Keratinocyte (primary cell): ENCODE measurements at regions not wholly inside any gene's neighbourhood (a gene's known extent, or its start where the extent isn't known, plus 50 kb on each side); places are given as distances from the start of the nearest gene placed in this dataset.

Source experiments
- CTCF ChIP-seq, 3 experiments: IDR thresholded peaks in 1 of 3; conservative IDR thresholded peaks in 1 of 3; optimal IDR thresholded peaks in 1 of 3; 2 replicates in 2 of 3; 3 replicates in 1 of 3; pipeline versions ENCODE3 to v1.5.1; 2011; ENCODE audit warnings: low read length in 3 of 3, mild to moderate bottlenecking in 3 of 3, moderate library complexity in 2 of 3, control low read depth in 1 of 3, inconsistent platforms in 1 of 3; ENCODE audit not compliant: insufficient read depth in 2 of 3; ENCODE audit errors: extremely low read depth in 1 of 3
- EZH2 ChIP-seq: IDR thresholded peaks from one replicate; pipeline ENCODE4 v1.6.1; 2012; ENCODE audit warnings: inconsistent platforms, mild to moderate bottlenecking, low read length, moderate library complexity

DNA sequence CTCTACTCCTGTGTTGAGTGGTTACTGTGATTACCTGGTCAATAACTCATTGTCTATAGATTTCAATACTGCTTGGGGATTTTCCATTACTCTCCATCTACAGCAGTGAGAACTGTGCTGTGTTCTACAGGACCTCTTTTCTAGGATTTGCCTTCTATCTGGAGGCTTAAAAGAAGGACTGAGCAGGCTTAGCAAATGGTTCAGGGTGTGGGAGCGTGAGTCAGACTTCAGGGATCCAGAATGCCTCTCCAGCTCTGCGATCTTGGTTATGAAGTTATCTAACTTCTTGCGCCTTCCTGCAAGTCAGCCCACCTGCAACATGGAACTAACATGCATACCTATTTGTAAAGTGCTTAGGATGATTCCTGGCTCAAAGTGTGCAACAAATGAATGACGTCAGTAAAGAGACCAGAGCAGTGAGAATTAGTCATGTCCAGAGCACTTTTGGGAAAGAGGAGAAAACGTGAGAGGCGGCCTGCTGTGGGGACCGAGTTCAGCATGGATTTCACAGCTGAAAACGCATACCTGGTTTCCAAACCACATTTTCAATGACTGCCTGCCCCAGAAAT, 610.1 kb upstream of the CDH4 start:
- TF ChIP-seq CTCF (optimal IDR thresholded peaks at IDR 0.05 in 1 of 3, IDR thresholded peaks at IDR 0.05 in 1 of 3, conservative IDR thresholded peaks at IDR 0.05 in 1 of 3; ENCODE audit: extremely low read depth in 1 of 3, insufficient read depth in 2 of 3, low read length in 3 of 3) (no peak), EZH2 (no peak)
